GM18517 (cell line): ENCODE measurements at regions not wholly inside any gene's neighbourhood (a gene's known extent, or its start where the extent isn't known, plus 50 kb on each side); places are given as distances from the start of the nearest gene placed in this dataset.

Experiments used
- ATAC-seq: cut with Tn5 transposase; IDR thresholded peaks from one replicate; pipeline ENCODE4 v1.9.1; 2021; ENCODE audit warnings: mild to moderate bottlenecking, moderate library complexity; ENCODE audit not compliant: unreplicated experiment

DNA sequence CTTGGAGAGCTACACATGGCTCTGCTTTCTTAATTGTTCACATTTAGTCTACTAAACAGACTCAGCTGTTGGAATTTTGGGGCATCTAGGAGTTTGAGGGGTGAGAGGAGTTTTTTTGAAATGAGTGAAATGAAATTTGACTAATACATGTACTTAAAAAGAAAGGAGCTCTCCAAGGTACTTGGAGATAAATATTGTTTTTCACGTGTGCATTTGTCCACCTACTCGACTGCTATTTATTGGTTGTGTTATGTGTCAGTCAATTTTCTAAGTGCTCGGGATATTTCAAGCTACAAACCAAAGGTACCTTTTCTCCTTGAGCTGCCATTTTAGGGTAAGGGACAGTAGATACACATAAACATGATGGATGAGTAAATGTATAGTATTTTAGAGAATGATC lies 697.0 kb downstream of the LIG4 start:
- ATAC-seq, result no peak

DNA sequence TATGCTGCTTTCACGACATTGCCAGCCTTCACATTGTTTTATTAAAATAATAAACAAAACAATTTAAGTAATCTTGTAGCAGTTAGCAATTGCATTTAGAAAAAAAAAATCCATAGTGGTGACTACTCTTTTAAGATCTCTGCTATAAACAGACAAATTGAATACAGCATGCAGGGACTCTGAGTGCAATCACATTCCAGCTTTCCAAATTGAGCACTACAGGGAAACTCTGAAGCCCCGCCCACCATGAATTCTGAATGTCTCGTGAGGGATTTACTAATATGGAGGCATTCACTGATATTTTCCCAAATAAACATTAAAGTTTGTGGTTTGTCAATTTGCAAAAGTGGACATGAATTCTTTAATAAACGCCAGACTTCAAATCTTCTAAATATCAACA lies 698.8 kb downstream of the LIG4 start:
- no peak for ATAC-seq

DNA sequence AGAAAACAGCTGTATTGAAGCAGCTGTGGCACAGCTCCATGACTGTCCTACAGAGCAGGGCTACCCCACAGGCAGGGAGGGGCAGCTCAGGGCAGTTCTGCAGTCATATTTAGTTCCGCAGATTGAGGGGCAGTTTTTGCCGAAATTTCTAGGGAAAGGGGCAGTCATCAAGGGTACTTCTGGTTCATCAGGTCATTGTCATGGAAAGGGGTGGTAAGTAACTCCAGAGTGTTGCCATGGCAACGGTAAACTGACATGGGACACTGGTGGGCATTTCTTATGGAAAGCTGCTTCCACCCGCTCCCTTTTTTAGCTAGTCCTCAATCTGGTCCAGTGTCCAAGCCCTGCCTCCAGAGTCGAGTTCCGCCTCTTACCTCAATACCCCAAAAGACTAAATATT lies 702.8 kb downstream of the LIG4 start:
- no peak for ATAC-seq

DNA sequence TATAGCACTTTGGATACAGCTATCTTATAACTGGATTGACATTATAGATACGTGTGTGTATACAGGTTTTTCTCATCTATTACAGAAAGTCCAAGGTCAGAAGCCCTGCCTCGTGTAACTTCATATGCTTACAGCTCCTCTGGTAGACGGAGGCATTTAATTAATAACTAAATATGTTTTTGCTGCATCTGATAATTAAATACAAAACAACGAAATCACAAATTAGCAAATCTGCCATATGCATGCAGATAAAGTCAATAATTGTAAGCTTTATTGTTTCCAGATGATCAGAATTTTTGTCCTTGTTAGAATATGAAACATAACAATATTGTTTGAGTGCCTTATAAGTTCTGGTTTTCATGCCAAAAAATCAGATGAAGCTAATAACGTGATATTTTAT lies 717.7 kb downstream of the LIG4 start:
- no peak for ATAC-seq

DNA sequence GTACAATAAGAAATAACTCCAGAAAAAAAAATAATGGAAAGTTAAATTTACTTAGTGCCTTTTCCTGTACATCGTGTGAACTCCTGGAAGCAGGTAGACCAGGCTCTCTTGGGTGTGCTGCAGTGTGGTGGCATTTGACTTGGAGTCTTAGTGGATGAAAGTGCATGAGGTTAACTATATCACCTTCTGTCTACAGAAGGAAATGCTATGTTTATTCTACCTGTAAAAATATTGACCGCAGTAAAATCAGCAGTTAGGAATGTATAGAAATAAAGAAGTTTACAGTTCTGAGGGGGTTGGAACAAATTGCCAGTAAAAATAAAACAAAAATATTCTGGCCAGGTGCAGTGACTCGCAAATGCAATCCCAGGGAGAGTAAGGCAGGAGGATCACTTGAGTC lies 722.1 kb downstream of the LIG4 start:
- ATAC-seq, result no peak

DNA sequence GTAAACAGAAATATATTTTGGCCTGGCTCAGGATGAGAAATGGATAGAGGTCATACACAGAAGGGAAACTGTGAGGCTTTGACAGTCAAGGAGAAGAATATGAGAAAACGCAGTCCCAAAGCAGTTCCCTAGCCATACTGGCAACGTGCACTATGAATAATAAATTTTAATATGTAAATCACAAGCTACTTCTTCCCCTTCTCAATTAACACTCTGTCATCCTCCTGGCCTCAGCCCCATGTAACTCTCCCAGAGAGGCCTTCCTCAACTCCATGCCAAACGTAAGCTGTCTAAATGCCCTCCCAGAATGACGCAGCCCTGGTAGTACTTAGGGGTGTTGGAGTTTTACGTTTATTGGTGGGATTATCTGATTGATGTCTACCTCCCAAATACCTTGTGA lies 732.6 kb downstream of the LIG4 start:
- no peak for ATAC-seq

DNA sequence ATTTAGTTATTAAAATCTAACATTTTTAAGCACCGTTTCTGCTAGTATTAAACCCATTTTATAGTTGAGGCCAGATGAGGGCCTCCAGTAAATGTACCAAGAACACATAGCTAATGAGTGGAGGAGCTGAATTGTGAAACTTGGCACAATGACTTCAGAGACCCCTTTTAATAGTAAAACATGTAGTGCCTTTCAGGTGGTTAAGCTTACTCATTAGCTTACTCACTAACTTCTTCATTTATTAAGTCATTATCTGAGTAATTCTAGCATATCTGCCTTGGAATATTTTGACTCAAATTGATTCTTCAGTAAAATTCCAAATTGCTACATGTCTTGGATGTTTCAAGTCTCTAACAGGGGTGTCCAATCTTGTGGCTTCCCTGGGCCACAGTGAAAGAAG lies 735.2 kb downstream of the LIG4 start:
- ATAC-seq, result no peak

DNA sequence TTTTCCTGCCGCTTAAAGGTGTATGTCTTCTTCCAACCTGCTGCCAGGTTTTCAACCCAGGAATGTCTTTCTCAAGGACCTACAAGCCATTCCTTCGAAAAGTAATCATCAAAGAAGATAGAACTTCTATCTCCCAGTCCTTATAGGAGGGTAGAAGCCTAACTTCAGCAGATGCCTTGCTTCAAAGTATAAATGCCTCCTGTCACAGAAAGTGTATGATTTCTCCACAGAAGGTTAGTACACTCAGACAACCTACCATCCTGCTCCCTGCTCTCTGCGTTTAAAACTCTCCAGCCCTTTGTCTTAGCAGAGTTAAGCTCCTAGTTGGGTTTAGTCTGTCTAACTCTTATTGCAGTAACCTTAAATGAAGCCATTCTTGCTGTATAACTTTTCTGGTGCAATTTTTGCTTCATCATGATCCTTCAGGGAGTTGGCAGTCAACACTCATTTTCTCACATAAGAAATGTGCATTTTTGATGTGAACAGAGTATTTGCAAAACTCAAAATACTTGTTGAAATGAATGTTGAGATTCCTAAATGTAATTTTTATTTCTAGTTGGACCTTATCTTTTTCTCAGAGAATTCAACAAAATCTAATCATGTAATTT lies 737.5 kb downstream of the LIG4 start:
- ATAC-seq, result no peak

DNA sequence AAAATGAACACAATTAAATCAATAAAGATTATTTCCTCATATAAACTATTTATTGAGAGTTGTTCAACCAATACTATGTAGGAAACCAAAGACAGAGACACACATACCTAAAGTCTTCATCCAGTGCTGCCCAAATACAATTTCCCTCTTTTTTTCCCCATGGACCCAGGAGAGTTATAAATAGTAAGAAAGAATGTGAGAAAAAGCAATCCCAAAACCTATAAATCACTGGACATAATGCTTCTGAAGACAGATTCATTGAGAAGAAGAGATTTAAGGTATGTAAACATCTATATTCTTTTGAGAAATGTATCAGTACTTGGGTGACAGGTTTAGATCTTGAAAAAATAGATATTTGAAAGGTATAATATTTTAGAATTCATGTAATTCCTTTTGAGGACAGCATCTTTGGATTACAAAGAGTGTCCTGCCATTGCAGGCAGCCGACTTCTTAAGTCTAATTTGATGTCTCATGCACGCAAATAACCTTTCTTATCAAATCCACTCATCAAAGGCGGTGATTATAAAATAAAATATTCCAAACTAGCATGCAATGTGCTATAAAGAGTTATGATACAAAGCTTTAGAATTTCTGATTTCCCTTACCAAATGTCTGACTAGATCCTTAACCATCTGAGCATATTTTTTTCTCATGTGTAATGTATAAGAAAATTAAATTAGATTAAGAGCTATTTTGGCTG lies 739.4 kb downstream of the LIG4 start:
- no peak for ATAC-seq

DNA sequence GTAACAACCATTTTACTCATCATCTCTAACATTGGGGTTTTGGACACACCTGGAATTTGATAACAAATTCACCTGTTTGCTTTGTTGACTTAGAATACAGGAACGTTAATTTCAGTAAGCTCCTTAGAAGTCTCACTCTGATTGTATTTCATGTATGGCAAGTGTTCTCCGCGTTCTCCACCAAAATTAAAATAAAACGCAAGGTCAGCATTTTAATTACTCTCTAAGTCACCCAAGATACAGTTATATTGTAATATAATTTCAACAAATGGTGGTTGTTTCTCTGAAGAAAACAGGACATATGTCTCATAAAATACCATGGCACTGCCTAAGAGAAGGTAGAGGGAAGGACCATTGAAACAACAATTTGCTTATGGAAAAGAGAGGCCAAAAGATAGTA lies 742.1 kb downstream of the LIG4 start:
- ATAC-seq, result no peak

DNA sequence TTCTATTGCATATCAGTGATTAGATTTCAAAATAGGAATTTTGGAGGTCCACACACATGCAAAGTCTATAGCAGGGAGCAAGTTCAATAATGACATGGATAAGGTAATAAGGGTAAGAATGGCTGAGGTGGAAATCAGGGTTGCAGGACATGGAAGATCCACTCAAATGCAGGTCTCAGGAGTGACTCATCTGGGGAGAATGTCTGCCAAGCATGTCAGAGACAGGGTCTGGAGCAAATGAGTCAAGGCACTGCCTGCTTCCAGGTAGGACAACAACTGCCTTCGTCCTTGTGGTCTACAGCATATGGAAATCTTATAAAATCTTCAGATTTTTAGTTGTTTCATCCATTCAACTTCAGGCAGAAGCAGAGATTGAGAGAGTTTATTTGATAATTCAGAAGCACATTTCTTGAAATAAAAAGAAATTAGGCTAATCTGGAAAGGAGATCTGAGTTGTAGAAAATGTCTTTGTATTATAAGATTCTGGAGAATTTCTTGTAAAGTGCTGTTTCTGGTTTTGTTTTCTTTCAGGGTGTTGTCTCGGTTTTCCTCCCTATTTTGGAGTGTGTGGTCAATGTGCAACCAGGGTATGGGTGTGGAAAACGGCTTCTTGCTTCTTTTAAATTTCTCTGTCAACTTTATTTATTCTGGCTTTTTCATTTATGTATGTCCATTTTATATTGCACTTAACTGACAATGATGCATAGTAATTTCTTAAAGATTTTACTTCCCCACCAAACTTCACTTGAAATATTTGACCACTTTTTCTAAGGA lies 748.8 kb downstream of the LIG4 start:
- no peak for ATAC-seq

DNA sequence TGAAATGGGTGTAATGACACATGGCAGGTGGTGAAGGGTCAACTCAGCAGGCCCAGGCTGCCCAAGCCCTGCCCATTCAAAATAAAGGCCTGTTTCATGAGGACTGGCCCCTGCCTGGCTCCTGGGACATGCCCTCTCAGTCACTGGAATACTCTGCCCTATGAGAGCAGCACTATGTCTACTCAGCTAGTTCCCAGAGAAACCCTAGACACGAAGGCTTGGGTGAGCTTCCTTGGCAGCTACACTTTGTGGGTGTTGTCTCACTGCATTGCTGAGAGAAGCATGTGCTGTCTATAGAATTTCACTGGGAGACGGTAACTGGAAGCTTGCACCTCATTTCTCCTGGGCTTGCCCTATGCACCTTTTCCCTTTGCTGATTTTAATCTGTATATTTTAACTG lies 752.8 kb downstream of the LIG4 start:
- ATAC-seq, result no peak

DNA sequence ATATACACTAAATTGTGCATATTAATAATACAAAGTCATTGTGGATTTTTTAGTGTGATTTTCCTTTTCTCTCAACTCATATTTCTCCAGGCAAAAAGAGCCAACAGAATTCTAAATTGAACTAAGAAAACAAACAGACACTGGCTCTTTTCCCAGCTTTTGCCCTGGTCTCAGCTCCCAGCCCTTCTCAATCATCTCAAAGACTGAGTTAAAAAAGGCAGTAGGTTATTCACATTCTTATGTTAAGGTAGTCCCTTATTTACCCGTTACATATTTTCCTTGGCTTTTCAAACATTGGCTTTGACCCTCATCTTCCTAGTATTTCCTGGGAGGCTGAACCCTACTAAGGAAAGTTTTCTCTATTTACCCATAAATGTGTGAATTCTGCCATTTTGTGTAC lies 753.6 kb downstream of the LIG4 start:
- no peak for ATAC-seq

DNA sequence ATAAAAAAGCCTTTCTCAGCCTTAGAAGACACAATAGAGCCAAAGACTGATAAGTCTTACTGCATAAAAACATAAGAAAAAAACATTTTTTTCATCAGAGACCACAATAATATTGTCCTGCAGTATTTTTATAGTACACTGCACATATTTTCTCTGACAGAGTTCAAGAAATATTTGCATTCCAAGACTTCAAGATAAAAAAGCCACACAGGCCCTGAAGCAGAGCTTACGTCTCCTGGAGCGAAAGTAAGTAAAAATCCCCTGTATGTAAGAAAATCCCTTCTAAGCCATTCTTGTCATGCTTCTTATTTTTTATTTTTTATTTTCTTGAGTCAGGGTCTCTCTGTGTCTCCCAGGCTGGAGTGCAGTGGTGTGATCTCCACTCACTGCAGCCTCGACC lies 755.9 kb downstream of the LIG4 start:
- no peak for ATAC-seq

DNA sequence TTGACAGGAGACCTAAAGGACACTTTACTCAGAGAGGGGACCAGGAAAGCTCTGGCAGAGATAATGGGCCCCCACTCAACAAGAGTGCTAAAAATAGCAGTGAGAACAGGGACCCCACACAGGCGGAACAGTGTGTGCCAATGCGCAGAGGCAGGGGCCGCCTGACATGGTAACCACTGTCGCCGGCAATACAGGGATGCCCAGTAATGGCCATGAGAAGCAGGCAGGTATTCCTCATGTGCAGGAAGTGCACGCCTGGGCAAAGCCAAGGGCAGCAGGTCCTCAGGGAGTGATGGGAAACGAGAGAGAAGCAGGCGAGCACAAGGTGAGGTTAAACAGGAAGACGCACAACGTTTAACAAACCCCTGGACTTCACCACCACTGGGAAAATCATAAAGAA lies 757.1 kb downstream of the LIG4 start:
- ATAC-seq, result no peak

DNA sequence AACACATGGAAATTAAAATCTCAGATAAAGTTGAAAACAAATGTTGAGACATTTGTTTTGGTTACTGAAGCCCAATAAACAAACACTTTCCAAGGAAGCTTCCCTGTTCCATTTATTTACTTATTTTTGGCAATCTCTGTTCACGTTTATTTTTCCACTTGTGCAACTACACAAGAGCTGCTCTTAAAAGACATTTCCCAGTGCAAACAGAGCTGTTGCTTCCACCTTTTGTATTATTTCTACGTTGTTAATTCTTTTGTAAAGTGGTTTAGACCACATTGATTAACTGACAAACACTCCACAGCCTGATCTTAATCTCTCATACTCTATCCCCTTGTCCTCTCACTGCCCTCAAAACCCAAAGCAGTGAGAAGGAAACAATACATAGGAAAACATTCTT lies 757.6 kb downstream of the LIG4 start:
- ATAC-seq, result no peak

DNA sequence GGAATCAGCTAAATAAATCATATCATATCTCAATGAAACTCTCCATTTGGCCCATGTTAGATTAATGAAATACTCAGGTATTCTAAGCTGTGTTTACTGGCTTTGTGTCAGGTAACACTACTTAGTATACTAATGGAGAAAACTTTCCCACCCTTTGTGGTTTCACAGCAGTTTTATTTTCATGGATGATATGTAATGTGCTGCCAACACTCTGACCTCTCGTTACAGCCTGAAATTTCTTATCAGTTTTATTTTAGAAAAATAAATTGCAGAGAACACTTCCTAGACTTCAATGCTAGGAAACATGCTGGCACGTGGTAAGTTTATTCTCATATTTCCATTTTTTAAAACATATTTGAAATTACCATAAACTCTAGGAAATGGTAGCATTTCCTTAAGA lies 758.9 kb downstream of the LIG4 start:
- ATAC-seq, result no peak

DNA sequence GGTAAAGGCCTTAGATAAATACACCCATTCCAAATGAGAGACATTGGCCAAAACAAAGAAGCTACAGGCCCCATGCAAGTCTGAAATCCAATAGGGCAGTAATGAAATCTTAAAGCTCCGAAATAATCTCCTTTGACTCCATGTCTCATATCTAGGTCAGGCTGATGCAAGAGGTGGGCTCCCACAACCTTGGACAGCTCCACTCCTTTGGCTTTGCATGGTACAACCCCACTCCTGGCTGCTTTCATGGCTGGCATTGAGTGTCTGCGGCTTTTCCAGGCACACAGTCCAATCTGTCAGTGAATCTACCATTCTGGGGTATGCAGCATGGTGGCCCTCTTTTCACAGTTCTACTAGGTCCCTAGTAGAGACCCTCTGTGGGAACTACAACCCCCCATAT lies 762.5 kb downstream of the LIG4 start:
- no peak for ATAC-seq

DNA sequence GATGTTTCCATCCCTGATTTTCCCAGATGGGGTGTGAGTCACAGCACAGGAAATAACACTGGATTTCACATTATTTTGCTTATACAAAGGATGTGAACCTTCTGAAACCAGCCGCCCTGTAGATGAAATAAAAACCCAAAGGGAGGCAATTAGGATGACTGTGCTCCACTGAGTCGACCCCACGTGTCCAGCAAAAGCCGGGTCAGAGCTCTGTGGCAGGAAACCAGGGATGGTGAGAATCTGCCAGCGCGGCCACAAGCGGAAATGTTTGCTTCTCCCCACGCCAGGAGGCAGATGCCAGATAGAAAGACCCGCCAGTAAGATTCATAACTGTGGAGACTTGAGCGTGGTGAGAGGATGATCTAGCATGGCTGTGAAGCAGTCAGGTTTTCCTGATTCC lies 764.4 kb downstream of the LIG4 start:
- no peak for ATAC-seq

DNA sequence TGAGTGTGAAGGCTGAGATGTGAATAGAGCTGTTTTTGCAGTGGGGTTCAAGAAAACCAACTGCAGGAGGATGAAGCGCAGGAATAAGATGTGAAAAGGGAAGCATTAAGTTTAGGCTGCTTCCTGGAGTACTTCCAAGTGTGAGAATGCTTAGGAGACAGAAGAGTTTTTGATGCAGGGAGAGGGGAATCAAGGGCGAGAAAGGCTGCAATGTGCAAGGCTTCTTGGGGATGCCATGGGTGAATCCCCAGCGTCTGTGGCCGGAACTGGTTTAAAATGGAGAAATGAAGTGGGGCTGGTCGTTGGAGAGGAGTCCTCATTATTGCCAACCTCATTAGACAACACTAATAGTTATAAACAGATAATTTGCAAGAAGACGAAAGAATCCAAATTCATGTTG lies 764.9 kb downstream of the LIG4 start:
- ATAC-seq, result no peak

DNA sequence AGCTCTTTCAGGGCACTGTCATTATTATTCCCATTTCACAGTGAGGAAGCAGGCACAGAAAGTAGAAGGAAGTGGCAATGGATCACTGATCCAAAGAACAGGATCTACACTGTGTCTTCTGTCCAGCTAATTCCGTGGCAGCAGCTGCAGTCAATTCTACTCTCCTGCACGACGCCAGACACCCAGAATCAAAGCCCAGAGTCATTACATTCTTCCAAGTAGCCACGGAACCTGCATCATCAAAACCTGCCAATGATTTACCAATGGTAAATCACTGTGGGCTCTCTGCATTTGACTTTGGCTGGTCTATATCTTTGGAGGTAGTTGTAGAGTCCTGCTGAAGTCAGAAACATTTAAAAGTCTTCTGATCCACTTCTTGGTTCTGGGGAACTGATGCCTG lies 767.7 kb downstream of the LIG4 start:
- no peak for ATAC-seq

DNA sequence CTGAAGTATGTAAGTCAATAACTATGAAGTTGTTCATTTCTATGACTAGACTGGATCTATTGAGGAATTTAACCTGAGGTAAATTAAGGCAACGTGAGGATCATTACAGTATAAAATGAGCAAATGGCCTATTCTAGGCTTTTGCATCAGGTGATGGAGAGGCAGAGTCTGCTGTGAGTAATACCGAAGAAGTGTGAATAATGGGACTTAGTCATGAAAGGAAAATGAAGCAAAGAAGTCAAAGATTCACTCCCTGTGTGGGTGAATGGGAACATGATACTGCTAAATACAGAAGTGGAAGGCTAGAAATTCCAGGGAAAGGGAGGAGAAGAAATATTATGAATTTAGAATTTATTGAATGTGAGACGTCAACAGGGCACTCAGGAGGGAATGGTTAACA lies 774.1 kb downstream of the LIG4 start:
- ATAC-seq, result no peak
